ENCODE measurements at regions not wholly inside any gene's neighbourhood (a gene's known extent, or its start where the extent isn't known, plus 50 kb on each side); places are given as distances from the start of the nearest gene placed in this dataset.

DNA sequence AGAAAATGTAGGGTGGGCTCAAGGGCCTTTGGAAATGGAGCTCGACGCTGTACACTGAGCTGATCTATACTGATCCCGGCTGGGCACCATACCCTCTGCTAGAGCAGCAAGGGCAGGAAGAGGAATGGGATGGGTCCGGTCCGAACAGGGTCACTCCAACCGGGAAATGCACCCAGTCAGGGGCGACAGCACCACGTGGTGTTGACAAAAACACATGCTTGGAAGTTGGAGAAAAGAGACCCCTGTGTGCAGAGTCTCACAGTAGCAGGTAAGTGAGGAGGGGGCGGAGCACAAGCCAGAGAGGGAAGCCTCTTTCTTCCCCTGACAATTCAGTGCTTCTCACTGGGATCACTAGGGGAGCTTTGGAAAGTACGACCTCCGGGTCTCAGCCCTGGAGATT lies 84.1 kb upstream of the ASB18 start (continued):
- TF ChIP-seq CEBPZ (IDR thresholded peaks at IDR 0.05; ENCODE audit: low read depth, low read length) (no peak), ETV6 (conservative IDR thresholded peaks at IDR 0.05 in 1 of 2, IDR thresholded peaks at IDR 0.05 in 1 of 2; ENCODE audit: borderline replicate concordance in 1 of 2, low read depth in 1 of 2) (no peak), HDAC6 (IDR thresholded peaks at IDR 0.05; ENCODE audit: unreplicated experiment) (no peak), HDGF (IDR thresholded peaks at IDR 0.05) (no peak), CBX5 (IDR thresholded peaks at IDR 0.05; ENCODE audit: low read depth) (no peak), PBX3 (IDR thresholded peaks at IDR 0.05; ENCODE audit: insufficient replicate concordance, low read depth, low read length) (no peak), PML (IDR thresholded peaks at IDR 0.05; ENCODE audit: low read length) (no peak), IKZF1 (conservative IDR thresholded peaks at IDR 0.05) (no peak), ZNF687 (IDR thresholded peaks at IDR 0.05) (no peak), STAT1 (conservative IDR thresholded peaks at IDR 0.05) (no peak), MTA2 (IDR thresholded peaks at IDR 0.05; ENCODE audit: low read depth) (no peak), RELA (IDR thresholded peaks at IDR 0.05; ENCODE audit: borderline replicate concordance, partially characterized antibody) (no peak)
- TF ChIP-seq, protein P1, sequence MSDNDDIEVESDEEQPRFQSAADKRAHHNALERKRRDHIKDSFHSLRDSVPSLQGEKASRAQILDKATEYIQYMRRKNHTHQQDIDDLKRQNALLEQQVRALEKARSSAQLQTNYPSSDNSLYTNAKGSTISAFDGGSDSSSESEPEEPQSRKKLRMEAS (IDR thresholded peaks at IDR 0.05; ENCODE audit: low read depth, low read length) = no peak
